Epithelial cell of proximal tubule (primary cell): ENCODE measurements at regions not wholly inside any gene's neighbourhood (a gene's known extent, or its start where the extent isn't known, plus 50 kb on each side); places are given as distances from the start of the nearest gene placed in this dataset.

Source experiments
- DNase-seq: peaks from one replicate; pipeline ENCODE4 v3.0.0-alpha.2; 2011; ENCODE audit warnings: low read depth
- H3K4me3 ChIP-seq: 2 replicates; pipeline ENCODE4 v1.5.1; 2011; ENCODE audit warnings: low read depth, mild to moderate bottlenecking, low read length
- CTCF ChIP-seq: conservative IDR thresholded peaks from 2 replicates; pipeline ENCODE4 v1.5.1; 2012; ENCODE audit warnings: low read depth, mild to moderate bottlenecking, low read length

GRCh38 chr1:239678181-239678580 is 291.8 kb downstream of the CHRM3 start:
- no peak overlapping the region for H3K4me3 ChIP-seq
- DNase-seq = no peak
- TF ChIP-seq CTCF = no peak

- TF ChIP-seq CTCF = no peak
- no peak for DNase-seq
- no peak overlapping the region for H3K4me3 ChIP-seq
These were observed 295.7 kb downstream of the CHRM3 start for GRCh38 chr1:239682046-239682445.

GRCh38 chr1:239682960-239683359 is 296.6 kb downstream of the CHRM3 start:
- no peak for TF ChIP-seq CTCF
- H3K4me3 ChIP-seq = no peak overlapping the region
- no peak for DNase-seq

GRCh38 chr1:239686386-239686785 is 300.0 kb downstream of the CHRM3 start:
- DNase-seq = no peak
- no peak overlapping the region for H3K4me3 ChIP-seq
- no peak for TF ChIP-seq CTCF

- TF ChIP-seq CTCF = no peak
- DNase-seq = no peak
- no peak overlapping the region for H3K4me3 ChIP-seq
These were observed 309.9 kb downstream of the CHRM3 start for GRCh38 chr1:239696317-239696716.

GRCh38 chr1:239700667-239701066 is 314.3 kb downstream of the CHRM3 start:
- no peak for TF ChIP-seq CTCF
- no peak overlapping the region for H3K4me3 ChIP-seq
- no peak for DNase-seq

GRCh38 chr1:239703075-239703474 is 316.7 kb downstream of the CHRM3 start:
- no peak overlapping the region for H3K4me3 ChIP-seq
- no peak for DNase-seq
- no peak for TF ChIP-seq CTCF
